HG02798 (cell line): ENCODE measurements at regions not wholly inside any gene's neighbourhood (a gene's known extent, or its start where the extent isn't known, plus 50 kb on each side); places are given as distances from the start of the nearest gene placed in this dataset.

ENCODE experiments used
- ATAC-seq: cut with Tn5 transposase; IDR thresholded peaks from one replicate; pipeline ENCODE4 v1.9.1; 2021; ENCODE audit warnings: mild to moderate bottlenecking; ENCODE audit not compliant: unreplicated experiment, poor library complexity

DNA sequence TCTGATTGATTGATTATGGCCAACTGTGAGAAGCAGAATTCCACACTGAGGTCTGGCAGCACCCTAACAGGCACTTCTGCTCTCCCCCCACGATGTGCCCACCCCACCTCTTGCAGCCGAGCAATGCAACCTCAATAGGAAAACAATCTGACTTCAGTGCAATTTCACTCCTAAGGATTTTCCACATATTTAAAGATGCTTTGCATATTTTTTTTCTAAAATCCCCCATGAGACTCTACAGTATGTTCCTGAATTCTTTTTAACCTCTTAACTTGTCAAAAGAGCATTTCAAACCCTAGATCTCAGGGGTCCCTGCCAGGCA lies 243.1 kb downstream of the AUH start:
- no peak for ATAC-seq

DNA sequence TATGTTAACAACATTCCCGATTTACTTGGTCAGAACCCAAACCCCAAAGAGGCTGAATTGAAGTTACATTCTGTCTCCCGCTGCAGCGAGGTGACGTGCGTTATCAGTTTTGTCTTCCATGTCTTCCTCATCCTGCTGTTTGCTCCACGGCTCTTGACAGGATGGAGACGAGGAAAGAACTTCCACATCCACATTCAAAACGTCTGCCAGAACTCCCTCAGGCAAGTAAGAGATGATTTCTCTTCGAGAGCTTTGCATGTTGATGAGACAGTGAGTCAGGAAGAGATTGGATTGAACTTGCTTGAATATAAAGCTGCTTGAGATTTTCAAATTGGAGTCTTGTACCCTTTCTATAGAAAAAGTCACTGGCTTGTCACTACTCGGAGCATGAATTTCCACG lies 242.6 kb downstream of the AUH start:
- no peak for ATAC-seq

DNA sequence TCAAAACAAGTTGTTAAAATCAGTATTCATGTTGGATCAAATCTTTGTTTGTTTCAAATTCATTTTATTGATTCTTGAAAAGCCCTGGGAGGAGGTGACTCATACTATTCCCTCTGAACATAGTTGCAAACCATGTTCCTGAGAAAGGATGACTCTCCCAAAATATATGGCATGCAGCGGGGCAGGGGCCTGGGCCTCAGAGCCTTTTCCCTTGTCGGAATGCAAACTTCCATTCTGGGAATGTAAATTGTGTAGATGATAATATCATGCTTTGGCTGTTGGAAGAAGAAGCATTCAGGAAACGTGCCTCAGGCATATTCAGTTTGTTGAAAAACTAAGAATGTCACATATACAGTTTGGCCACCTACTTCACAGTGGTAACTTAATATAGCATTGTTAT lies 242.0 kb downstream of the AUH start:
- ATAC-seq, result no peak

- ATAC-seq, result no peak
Observed at GRCh38 chr9:91120200-91120599, 241.5 kb downstream of the AUH start.

DNA sequence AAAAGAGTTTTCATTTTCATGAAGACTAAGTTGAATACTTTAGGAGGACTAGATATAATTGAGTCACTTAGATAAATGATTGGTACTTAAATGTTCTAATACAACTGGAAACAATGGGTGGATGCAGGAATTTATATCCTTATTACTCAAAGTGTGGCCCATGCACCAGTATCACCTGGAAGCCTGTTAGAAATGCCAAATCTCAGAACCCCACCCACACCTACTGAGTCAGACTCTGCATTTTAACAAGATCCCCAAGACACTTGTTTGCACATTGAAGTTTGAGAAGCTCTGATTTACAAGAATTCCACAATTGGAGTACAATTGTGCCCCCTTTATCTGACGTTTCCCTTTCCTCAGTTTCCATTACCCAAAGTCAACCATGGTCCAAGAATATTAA lies 239.0 kb downstream of the AUH start:
- no peak for ATAC-seq

DNA sequence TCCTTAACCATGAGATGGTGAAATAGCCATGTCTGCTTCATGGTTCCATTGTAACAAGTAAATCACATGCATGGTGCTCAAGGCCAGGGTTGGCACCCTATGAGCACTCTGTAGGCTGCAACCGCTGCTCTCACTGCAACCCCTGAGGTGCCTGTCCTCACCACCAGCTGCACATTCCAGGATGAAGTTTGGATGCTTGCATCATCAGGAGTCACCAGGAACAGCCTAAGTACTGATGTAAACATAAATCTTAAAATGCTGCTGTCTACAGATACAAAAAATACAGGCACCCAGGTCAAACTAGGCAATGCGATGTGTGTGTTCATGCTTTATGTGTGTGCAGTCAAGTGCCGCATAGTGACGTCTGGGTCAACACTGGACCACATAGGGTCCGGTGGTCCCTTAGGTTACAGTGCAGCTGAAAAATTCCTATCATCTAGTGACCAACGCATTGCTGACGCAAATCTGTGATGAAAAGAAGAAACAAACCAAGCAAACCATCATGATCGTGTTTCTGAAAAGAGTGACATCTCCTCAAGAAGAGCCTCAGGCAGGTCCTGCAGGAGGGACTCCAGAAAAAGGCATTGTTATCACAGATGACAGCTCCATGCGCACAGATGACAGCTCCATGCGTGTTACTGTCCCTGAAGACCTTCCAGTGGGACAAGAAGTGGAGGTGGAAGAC lies 234.8 kb downstream of the AUH start:
- ATAC-seq, result no peak

GRCh38 chr9:91127653-91128052 lies 234.1 kb downstream of the AUH start:
- no peak for ATAC-seq

DNA sequence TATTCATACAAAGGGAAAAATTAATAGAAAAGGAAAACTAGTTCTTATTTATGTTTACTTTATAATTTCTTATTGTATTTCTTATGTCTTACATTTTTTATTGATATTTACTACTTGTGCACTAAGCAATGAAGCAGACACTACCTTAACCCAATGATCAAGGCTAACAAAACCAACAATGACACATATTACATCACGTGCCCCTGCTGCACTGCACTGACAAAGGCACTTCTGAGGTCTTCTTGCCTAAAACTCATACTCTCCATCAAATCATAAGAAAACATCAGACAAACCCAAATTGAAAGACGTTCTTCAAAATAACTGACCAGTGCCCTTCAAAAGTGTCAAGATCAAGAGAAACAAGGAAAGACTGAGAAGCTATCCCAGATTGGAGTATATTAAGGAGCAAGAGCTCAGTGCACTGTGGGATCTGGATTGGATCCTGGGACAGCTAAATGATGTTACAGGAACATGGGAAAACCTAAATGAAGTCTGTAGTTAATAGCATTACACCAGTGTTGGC lies 230.9 kb downstream of the AUH start:
- ATAC-seq, result no peak

DNA sequence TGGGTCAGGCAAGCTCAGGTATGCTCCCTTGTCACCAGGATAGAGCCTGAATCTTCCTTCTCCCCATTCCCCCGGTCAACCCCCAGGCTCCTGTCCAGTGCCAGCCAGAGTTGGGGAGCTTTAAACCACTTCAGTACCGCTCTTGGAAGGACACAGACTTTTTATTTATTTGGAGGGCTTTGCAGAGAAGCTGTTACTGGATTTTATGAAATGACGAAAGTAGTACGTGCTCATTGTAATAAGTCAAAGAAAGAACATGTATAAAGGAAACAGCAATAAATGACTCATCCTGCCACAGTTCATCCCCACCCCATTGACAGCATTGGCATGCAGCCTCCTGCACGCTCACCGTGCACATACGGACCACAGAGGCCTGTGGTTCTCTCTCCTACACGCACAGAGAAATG lies 230.3 kb downstream of the AUH start:
- no peak for ATAC-seq

GRCh38 chr9:91132576-91133073 lies 229.1 kb downstream of the AUH start:
- ATAC-seq, result no peak

DNA sequence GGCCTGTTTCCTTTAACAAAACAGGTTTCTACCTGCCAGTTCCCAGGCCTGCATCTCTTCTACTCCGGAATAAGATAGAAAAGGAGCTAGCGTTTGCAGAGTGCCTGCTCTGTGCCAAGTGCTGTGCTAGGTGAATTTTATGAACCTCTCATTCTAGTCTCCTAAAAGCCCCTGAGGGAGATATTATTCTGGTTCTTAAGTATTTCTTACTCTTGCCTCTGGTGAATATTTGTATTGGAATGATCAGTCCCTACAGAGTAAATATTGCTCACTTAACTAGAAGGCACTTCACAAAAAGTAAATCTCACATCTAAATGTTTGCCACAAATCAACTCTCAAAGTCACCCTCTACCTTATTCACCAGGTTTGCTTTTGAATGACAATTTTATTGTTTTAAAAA lies 227.1 kb downstream of the AUH start:
- no peak for ATAC-seq

- no peak for ATAC-seq
Observed at GRCh38 chr9:91137391-91137790, 224.3 kb downstream of the AUH start.

GRCh38 chr9:91138760-91139159 lies 223.0 kb downstream of the AUH start:
- ATAC-seq, result no peak

GRCh38 chr9:91141407-91141965 lies 220.2 kb downstream of the AUH start:
- no peak for ATAC-seq

DNA sequence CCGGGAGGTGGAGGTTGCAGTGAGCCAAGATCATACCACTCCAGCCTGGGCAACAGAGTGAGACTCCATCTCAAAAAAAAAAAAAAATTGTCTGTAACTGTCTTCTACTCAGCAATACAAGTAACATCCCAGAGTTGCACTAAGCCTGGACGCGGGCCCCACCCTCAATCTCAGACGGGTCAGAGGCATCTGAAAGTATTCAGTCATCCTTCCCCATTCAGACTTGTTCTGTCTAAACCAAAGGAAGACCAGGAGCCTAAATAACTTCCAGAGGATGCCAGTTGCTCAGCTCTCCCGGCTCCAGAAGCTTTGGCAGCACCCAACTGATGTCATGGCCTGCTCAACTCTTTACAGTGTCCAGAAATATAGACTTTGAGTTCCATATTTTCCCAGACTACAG lies 218.6 kb downstream of the AUH start:
- ATAC-seq, result no peak

DNA sequence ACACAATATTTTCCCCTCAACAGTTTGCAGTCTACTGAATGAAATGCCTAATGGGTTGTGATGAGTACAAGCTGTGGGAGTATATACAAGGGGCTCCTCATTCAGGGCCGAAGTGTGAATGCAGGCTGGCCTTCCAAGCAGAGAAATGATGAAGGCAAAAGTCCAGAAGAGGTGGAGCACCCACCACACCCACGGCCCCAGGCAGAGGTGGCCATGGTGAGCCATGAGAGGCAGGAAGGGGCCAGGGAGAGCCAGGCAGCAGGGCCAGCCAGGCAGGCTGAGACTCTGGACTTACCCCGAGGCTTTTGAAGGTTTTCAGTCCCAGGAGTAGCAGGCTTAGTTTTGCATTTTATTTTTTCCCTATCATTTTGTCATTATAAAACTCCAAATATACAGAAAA lies 218.1 kb downstream of the AUH start:
- ATAC-seq, result no peak

GRCh38 chr9:91144769-91145168 lies 216.9 kb downstream of the AUH start:
- no peak for ATAC-seq

DNA sequence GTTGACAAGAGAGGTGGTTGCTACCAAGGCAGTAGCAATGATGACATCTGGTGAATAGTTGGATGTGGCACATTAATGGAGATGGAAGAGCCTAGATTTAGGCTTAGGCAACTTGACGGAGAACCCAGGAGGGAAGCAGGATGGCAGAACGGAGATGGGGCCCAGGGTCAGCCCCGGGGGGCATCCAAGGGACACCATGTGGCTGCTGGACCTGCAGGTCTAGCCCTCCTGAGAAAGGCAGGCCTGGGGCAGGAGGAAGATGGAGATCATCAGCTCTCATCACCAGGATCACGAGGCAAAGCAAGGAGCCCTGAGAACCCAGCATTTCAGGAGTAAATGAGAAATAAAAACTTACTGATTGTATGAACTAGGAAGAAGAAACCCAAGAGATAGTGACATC lies 216.2 kb downstream of the AUH start:
- no peak for ATAC-seq

DNA sequence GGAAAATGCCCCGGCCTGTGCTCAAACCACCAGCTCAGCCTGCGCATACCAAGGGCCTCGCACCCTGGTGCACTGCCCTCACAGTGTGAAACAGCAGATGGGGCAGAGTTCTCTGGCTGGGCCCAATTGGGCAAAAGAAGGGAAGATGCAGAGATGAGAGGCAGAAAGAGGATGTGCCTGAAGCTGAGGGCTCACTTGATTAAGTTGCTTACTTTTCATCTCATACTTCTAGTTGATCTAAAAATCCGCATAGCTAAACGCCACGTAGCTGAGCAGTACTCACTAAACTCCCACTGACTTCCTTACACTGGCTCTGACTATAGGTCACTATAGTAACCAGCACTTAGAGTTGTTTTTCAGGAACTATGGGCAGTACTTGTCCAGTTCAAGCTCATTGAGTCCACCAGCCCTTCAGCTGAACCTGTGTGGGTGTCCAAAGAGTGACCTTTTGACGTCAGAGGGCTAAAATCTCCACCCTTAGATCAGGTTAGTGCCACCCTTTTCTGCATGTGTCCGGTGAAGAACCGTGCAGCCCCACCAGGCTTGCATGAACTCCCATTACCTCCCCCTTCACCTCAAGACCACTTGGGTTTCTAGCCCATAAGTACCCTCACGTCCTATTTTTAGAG lies 215.2 kb downstream of the AUH start:
- no peak for ATAC-seq

DNA sequence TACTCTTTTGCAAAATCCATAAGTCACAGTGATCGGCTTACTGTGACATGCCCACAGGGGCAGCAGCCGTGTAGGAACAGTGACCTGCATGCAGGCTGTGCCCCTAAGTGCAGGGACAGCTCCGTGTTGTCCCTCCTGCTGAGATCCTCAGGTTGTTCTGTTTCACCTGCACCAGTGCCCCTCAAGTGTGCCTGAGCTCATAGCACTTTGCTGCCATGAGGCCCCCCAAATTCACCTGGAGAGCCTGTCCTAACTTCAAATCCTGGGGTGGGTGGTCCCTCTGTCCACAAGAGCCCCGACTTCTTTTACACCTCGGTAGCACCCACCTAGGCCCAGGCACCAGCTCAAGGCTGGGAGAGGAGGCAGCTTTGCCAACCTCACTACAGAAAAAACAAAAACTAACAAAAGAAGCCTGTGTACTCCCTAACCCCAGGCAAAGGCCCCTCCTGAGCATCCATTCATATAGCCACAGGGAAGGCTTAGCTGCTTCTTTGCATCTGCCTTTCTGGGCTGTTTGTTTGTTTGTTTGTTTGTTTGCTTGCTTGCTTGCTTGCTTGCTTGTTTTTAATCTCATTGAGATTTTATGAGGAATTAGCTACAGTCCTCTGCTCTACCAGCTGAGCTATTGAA lies 214.5 kb downstream of the AUH start:
- no peak for ATAC-seq

DNA sequence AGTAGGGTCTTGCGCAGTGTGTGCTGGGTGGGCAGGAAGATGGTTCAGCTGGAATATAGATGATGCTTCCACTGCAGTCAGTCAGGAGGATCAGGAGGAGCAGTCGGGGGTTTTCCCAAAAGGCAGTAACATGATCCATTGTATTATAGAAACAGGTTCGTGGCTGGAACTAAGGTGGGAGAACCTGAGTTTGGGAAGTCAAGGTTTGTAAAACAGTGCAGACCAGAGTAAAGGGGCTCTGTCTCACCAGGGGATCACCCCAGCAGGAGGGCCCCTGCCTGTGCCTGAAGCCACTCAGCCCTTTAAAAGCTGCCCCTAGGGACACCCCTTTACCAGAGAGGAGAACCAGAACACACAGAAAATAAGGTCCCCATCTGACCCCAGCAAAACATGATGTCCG lies 213.4 kb downstream of the AUH start:
- ATAC-seq, result no peak
